Kidney (tissue), 13 donors: ENCODE measurements at regions not wholly inside any gene's neighbourhood (a gene's known extent, or its start where the extent isn't known, plus 50 kb on each side); places are given as distances from the start of the nearest gene placed in this dataset.

ENCODE experiments used
- DNase-seq, 5 donors: peaks; one replicate each; pipeline ENCODE4 v3.0.0-alpha.2; 2013 to 2020
- FAIRE-seq: peaks from 2 replicates; lab custom pipeline; 2012; peaks lifted over from hg19 to GRCh38; lab: Jason Lieb, UNC
- H3K27ac ChIP-seq, 2 donors: one replicate each; pipeline ENCODE4 v1.7.0; 2013; ENCODE audit warnings: low read depth in 2 of 2, low read length in 2 of 2, inconsistent platforms in 1 of 2
- H3K27me3 ChIP-seq: one replicate; pipeline ENCODE4 v1.7.1; 2013; ENCODE audit warnings: low read length, inconsistent platforms; ENCODE audit not compliant: control insufficient read depth, insufficient read depth
- H3K36me3 ChIP-seq, 3 donors: one replicate each; pipeline versions ENCODE4 v1.7.0 to v1.7.1; 2013; ENCODE audit warnings: low read length in 3 of 3, control low read depth in 1 of 3, inconsistent platforms in 1 of 3; ENCODE audit not compliant: insufficient read depth in 3 of 3, control insufficient read depth in 2 of 3
- H3K4me1 ChIP-seq, 3 donors: one replicate each; pipeline versions ENCODE4 v1.7.0 to v1.7.1; 2013; ENCODE audit warnings: low read length in 3 of 3, inconsistent platforms in 1 of 3, low read depth in 1 of 3; ENCODE audit not compliant: control insufficient read depth in 2 of 3, insufficient read depth in 2 of 3
- H3K4me3 ChIP-seq, 3 donors: one replicate each; pipeline versions ENCODE4 v1.7.0 to v1.8.1; 2013; ENCODE audit warnings: low read length in 3 of 3, control low read depth in 1 of 3, inconsistent platforms in 1 of 3
- H3K9ac ChIP-seq, 3 donors: one replicate each; pipeline versions ENCODE4 v1.7.0 to v1.7.1; 2013; ENCODE audit warnings: low read length in 3 of 3, control low read depth in 1 of 3, inconsistent platforms in 1 of 3
- H3K9me3 ChIP-seq, 3 donors: one replicate each; pipeline versions ENCODE4 v1.7.0 to v1.7.1; 2013; ENCODE audit warnings: low read length in 3 of 3, control low read depth in 1 of 3, inconsistent platforms in 1 of 3; ENCODE audit not compliant: control insufficient read depth in 2 of 3, insufficient read depth in 1 of 3
- CTCF ChIP-seq: IDR thresholded peaks from 3 replicates; pipeline ENCODE4 v1.5.1; 2012; ENCODE audit warnings: mild to moderate bottlenecking, moderate library complexity, borderline replicate concordance; ENCODE audit not compliant: insufficient read depth; ENCODE audit errors: extremely low read depth
- intact Hi-C: fragments of 100-400 bp; cut with DNase I; formaldehyde crosslinking; loops from one replicate; pipeline ENCODE4 v1.11.1; 2022
- donor health status: control.
- donor health status: control.
- donor health status: control.
- donor health status: control.
- donor health status: control.
- donor health status: DM: yes; HTN: yes; CAD: no.
- donor health status: Normal renal cell carcinoma (clear cell type).

- Histone ChIP-seq H3K36me3 (no peaks in the 10 kb centered on the region), H3K4me1 (no peaks in the 10 kb centered on the region), H3K27me3 (no peaks in the 10 kb centered on the region), H3K4me3 (no peak overlapping the region), H3K9me3 (peaks cover 0 to 3% (median 0%) of the 10 kb centered on the region in 3 donors), H3K9ac (no peak overlapping the region), H3K27ac (no peak overlapping the region)
- no peak for DNase-seq
- FAIRE-seq: no peak
- TF ChIP-seq CTCF: no peak
- intact Hi-C loops: no loop called here
Observed at GRCh38 chr15:49747340-49747739, 126.5 kb downstream of the DTWD1 start.

- H3K4me3 ChIP-seq: no peak overlapping the region
- intact Hi-C loops: no loop called here
Observed at GRCh38 chr15:49748791-49749190, 127.9 kb downstream of the DTWD1 start.

GRCh38 chr15:49750553-49750952 lies 129.7 kb downstream of the DTWD1 start:
- H3K9ac ChIP-seq: no peak overlapping the region
- DNase-seq (no peak), FAIRE-seq (no peak)
- TF ChIP-seq CTCF: no peak
- intact Hi-C loops: no loop called here
- no peaks in the 10 kb centered on the region for H3K36me3 ChIP-seq
- no peaks in the 10 kb centered on the region for H3K4me1 ChIP-seq
- H3K9me3 ChIP-seq: peaks cover 0 to 3% (median 0%) of the 10 kb centered on the region in 3 donors
- no peak overlapping the region for H3K4me3 ChIP-seq
- no peak overlapping the region for H3K27ac ChIP-seq
- no peaks in the 10 kb centered on the region for H3K27me3 ChIP-seq

More at GRCh38 chr15:49748791-49749190, 127.9 kb downstream of the DTWD1 start:
- H3K4me1 ChIP-seq: no peaks in the 10 kb centered on the region
- H3K27ac ChIP-seq: no peak overlapping the region
- H3K9me3 ChIP-seq: peaks cover 0 to 3% (median 0%) of the 10 kb centered on the region in 3 donors
- no peaks in the 10 kb centered on the region for H3K27me3 ChIP-seq
- DNase-seq (no peak), FAIRE-seq (no peak)
- no peaks in the 10 kb centered on the region for H3K36me3 ChIP-seq
- no peak for TF ChIP-seq CTCF
- H3K9ac ChIP-seq: no peak overlapping the region

- Histone ChIP-seq H3K9me3 (peaks cover 0 to 3% (median 0%) of the 10 kb centered on the region in 3 donors), H3K4me3 (no peak overlapping the region), H3K36me3 (no peaks in the 10 kb centered on the region), H3K27me3 (no peaks in the 10 kb centered on the region), H3K4me1 (no peaks in the 10 kb centered on the region), H3K27ac (no peak overlapping the region), H3K9ac (no peak overlapping the region)
- no peak for FAIRE-seq
- TF ChIP-seq CTCF: no peak
- no peak for DNase-seq
- intact Hi-C loops: no loop called here
Observed at GRCh38 chr15:49751191-49751590, 130.3 kb downstream of the DTWD1 start.
